ENCODE measurements at regions not wholly inside any gene's neighbourhood (a gene's known extent, or its start where the extent isn't known, plus 50 kb on each side); places are given as distances from the start of the nearest gene placed in this dataset.

GRCh38 chr4:13212936-13213335 lies 271.2 kb downstream of the RAB28 start:
- H3K36me3 Mint-ChIP-seq (ENCODE audit: low read depth), result no peaks in the 10 kb centered on the region
- TF ChIP-seq, protein P1, sequence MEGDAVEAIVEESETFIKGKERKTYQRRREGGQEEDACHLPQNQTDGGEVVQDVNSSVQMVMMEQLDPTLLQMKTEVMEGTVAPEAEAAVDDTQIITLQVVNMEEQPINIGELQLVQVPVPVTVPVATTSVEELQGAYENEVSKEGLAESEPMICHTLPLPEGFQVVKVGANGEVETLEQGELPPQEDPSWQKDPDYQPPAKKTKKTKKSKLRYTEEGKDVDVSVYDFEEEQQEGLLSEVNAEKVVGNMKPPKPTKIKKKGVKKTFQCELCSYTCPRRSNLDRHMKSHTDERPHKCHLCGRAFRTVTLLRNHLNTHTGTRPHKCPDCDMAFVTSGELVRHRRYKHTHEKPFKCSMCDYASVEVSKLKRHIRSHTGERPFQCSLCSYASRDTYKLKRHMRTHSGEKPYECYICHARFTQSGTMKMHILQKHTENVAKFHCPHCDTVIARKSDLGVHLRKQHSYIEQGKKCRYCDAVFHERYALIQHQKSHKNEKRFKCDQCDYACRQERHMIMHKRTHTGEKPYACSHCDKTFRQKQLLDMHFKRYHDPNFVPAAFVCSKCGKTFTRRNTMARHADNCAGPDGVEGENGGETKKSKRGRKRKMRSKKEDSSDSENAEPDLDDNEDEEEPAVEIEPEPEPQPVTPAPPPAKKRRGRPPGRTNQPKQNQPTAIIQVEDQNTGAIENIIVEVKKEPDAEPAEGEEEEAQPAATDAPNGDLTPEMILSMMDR (IDR thresholded peaks at IDR 0.05), result no peak
- H3K4me1 Mint-ChIP-seq (ENCODE audit: low read depth), result no peaks in the 10 kb centered on the region
- no peak overlapping the region for H3K27ac Mint-ChIP-seq (ENCODE audit: unreplicated experiment)
- H3K9me3 Mint-ChIP-seq (ENCODE audit: low read depth), result peaks cover 8% of the 10 kb centered on the region
- no peak overlapping the region for H3K4me3 Mint-ChIP-seq (ENCODE audit: unreplicated experiment)
- DNase-seq (ENCODE audit: low spot score), result no peak
- no peaks in the 10 kb centered on the region for H3K27me3 Mint-ChIP-seq (ENCODE audit: low read depth)

- DNase-seq (ENCODE audit: low spot score), result no peak
- H3K4me3 Mint-ChIP-seq (ENCODE audit: unreplicated experiment), result no peak overlapping the region
- no peaks in the 10 kb centered on the region for H3K4me1 Mint-ChIP-seq (ENCODE audit: low read depth)
- no peaks in the 10 kb centered on the region for H3K27me3 Mint-ChIP-seq (ENCODE audit: low read depth)
- no peaks in the 10 kb centered on the region for H3K9me3 Mint-ChIP-seq (ENCODE audit: low read depth)
- H3K27ac Mint-ChIP-seq (ENCODE audit: unreplicated experiment), result no peak overlapping the region
- H3K36me3 Mint-ChIP-seq (ENCODE audit: low read depth), result no peaks in the 10 kb centered on the region
- TF ChIP-seq, protein P1 (IDR thresholded peaks at IDR 0.05), result no peak
Measured at GRCh38 chr4:13209600-13209999, 274.5 kb downstream of the RAB28 start.

GRCh38 chr4:13208558-13209193 lies 275.5 kb downstream of the RAB28 start:
- Mint-ChIP-seq H3K4me3 (ENCODE audit: unreplicated experiment) (no peak overlapping the region), H3K4me1 (ENCODE audit: low read depth) (no peaks in the 10 kb centered on the region), H3K27ac (ENCODE audit: unreplicated experiment) (no peak overlapping the region), H3K9me3 (ENCODE audit: low read depth) (no peaks in the 10 kb centered on the region), H3K27me3 (ENCODE audit: low read depth) (no peaks in the 10 kb centered on the region), H3K36me3 (ENCODE audit: low read depth) (no peaks in the 10 kb centered on the region)
- DNase-seq (ENCODE audit: low spot score), result no peak
- TF ChIP-seq, protein P1 (IDR thresholded peaks at IDR 0.05), result no peak

DNA sequence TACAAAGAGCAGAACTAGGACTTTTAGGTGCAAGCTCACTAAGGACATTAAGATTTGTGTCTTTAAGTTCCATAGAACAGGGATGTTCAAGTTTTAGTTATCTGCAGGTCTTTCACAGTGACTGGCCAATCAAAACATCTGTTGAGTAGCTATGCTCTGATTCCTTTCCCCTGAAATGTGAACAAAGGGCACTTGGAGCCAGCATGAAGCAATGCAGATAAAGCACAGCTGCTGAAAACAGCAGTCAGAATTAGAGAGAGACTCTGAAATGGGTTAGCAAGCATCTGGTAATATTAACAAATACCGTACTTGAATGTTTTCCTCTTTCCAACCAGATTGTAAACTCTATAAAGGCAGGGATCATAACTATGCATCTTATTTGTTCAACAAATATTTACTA lies 276.9 kb downstream of the RAB28 start:
- Mint-ChIP-seq H3K9me3 (ENCODE audit: low read depth) (no peaks in the 10 kb centered on the region), H3K27ac (ENCODE audit: unreplicated experiment) (no peak overlapping the region), H3K4me1 (ENCODE audit: low read depth) (no peaks in the 10 kb centered on the region), H3K27me3 (ENCODE audit: low read depth) (no peaks in the 10 kb centered on the region), H3K4me3 (ENCODE audit: unreplicated experiment) (no peak overlapping the region), H3K36me3 (ENCODE audit: low read depth) (no peaks in the 10 kb centered on the region)
- TF ChIP-seq, protein P1 (IDR thresholded peaks at IDR 0.05), result no peak
- no peak for DNase-seq (ENCODE audit: low spot score)

DNA sequence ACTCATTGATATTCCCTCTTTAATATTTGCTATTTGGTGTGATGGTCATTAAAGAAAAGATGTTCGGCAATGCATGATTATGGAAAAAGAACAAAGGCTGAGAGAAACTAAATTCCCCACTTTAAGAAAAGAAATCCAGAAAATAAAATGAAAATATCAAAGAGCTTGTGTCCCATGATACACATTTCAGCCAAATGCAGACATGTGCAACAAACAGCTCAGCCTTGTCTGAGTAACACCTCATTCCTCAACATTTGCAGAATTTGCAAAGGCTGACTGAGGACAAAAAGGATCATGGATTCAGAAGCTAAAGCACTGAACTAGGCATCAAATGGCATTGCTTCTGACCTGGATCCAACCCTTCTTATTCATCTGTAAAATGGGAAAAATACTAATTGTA lies 281.0 kb downstream of the RAB28 start:
- Mint-ChIP-seq H3K9me3 (ENCODE audit: low read depth) (no peaks in the 10 kb centered on the region), H3K4me3 (ENCODE audit: unreplicated experiment) (no peak overlapping the region), H3K36me3 (ENCODE audit: low read depth) (no peaks in the 10 kb centered on the region), H3K4me1 (ENCODE audit: low read depth) (no peaks in the 10 kb centered on the region), H3K27ac (ENCODE audit: unreplicated experiment) (no peak overlapping the region), H3K27me3 (ENCODE audit: low read depth) (no peaks in the 10 kb centered on the region)
- TF ChIP-seq, protein P1 (IDR thresholded peaks at IDR 0.05), result no peak
- no peak for DNase-seq (ENCODE audit: low spot score)

All from chondrocyte (in vitro differentiated cells).